Effector memory CD4-positive, alpha-beta T cell (primary cell): ENCODE measurements at regions not wholly inside any gene's neighbourhood (a gene's known extent, or its start where the extent isn't known, plus 50 kb on each side); places are given as distances from the start of the nearest gene placed in this dataset.
"Not testable (repeated sequence)": the region's sequence is repeated elsewhere in the genome, so short reads cannot be mapped to it uniquely, and the experiment has no call there.

ENCODE experiments used
- DNase-seq, 3 donors: peaks; one replicate each; pipeline ENCODE4 v3.0.0-alpha.2; 2020
- H3K27ac ChIP-seq: 2 replicates; pipeline ENCODE4 v1.7.0; 2013; ENCODE audit warnings: mild to moderate bottlenecking, low read length, moderate library complexity; ENCODE audit not compliant: insufficient read depth, poor library complexity, severe bottlenecking
- H3K27me3 ChIP-seq: replicated peaks from 2 replicates; pipeline ENCODE4 v1.7.0; 2013; ENCODE audit warnings: mild to moderate bottlenecking, low read length; ENCODE audit not compliant: insufficient read depth, control insufficient read depth, poor library complexity, severe bottlenecking
- H3K36me3 ChIP-seq: 2 replicates; pipeline ENCODE4 v1.7.0; 2013; ENCODE audit warnings: mild to moderate bottlenecking, low read length, moderate library complexity; ENCODE audit not compliant: control insufficient read depth, insufficient read depth
- H3K4me1 ChIP-seq: 2 replicates; pipeline ENCODE4 v1.7.0; 2013; ENCODE audit warnings: low read length, mild to moderate bottlenecking; ENCODE audit not compliant: control insufficient read depth, insufficient read depth, poor library complexity, severe bottlenecking
- H3K4me3 ChIP-seq: 2 replicates; pipeline ENCODE4 v1.7.0; 2013; ENCODE audit warnings: low read length, low read depth, mild to moderate bottlenecking; ENCODE audit not compliant: insufficient read depth, poor library complexity, severe bottlenecking
- H3K9me3 ChIP-seq: 2 replicates; pipeline ENCODE4 v1.7.0; 2013; ENCODE audit warnings: mild to moderate bottlenecking, low read length, moderate library complexity; ENCODE audit not compliant: control insufficient read depth

GRCh38 chr2:124967325-124967724 is 942.2 kb downstream of the CNTNAP5 start:
- no peak overlapping the region for H3K4me3 ChIP-seq
- DNase-seq = no peak
- H3K9me3 ChIP-seq = no peaks in the 10 kb centered on the region
- H3K27me3 ChIP-seq = no peaks in the 10 kb centered on the region
- no peaks in the 10 kb centered on the region for H3K4me1 ChIP-seq
- H3K36me3 ChIP-seq = no peaks in the 10 kb centered on the region
- no peak overlapping the region for H3K27ac ChIP-seq

- Histone ChIP-seq H3K4me1 (no peaks in the 10 kb centered on the region), H3K4me3 (no peak overlapping the region), H3K27ac (no peak overlapping the region), H3K36me3 (no peaks in the 10 kb centered on the region), H3K9me3 (no peaks in the 10 kb centered on the region), H3K27me3 (no peaks in the 10 kb centered on the region)
- DNase-seq = no peak
Measured at GRCh38 chr2:124970030-124970429, 944.9 kb downstream of the CNTNAP5 start.

GRCh38 chr2:124973396-124973795 is 948.3 kb downstream of the CNTNAP5 start:
- H3K4me3 ChIP-seq = no peak overlapping the region
- DNase-seq = no peak
- no peaks in the 10 kb centered on the region for H3K4me1 ChIP-seq
- H3K36me3 ChIP-seq = no peaks in the 10 kb centered on the region
- H3K27me3 ChIP-seq = no peaks in the 10 kb centered on the region
- no peak overlapping the region for H3K27ac ChIP-seq
- no peaks in the 10 kb centered on the region for H3K9me3 ChIP-seq

GRCh38 chr2:124975224-124975623 is 950.1 kb downstream of the CNTNAP5 start:
- no peaks in the 10 kb centered on the region for H3K36me3 ChIP-seq
- no peaks in the 10 kb centered on the region for H3K9me3 ChIP-seq
- no peak for DNase-seq
- H3K4me1 ChIP-seq = no peaks in the 10 kb centered on the region
- no peak overlapping the region for H3K27ac ChIP-seq
- H3K4me3 ChIP-seq = no peak overlapping the region
- no peaks in the 10 kb centered on the region for H3K27me3 ChIP-seq

- no peaks in the 10 kb centered on the region for H3K9me3 ChIP-seq
- DNase-seq = no peak
- H3K27me3 ChIP-seq = no peaks in the 10 kb centered on the region
- no peak overlapping the region for H3K4me3 ChIP-seq
- no peaks in the 10 kb centered on the region for H3K36me3 ChIP-seq
- no peak overlapping the region for H3K27ac ChIP-seq
- no peaks in the 10 kb centered on the region for H3K4me1 ChIP-seq
Measured at GRCh38 chr2:124975648-124976047, 950.6 kb downstream of the CNTNAP5 start.

GRCh38 chr2:124978597-124978996 is 953.5 kb downstream of the CNTNAP5 start:
- Histone ChIP-seq H3K27me3 (no peaks in the 10 kb centered on the region), H3K36me3 (no peaks in the 10 kb centered on the region), H3K4me3 (no peak overlapping the region), H3K4me1 (no peaks in the 10 kb centered on the region), H3K27ac (no peak overlapping the region), H3K9me3 (no peaks in the 10 kb centered on the region)
- DNase-seq = no peak

GRCh38 chr2:124983595-124983994 is 958.5 kb downstream of the CNTNAP5 start:
- Histone ChIP-seq H3K27ac (no peak overlapping the region), H3K36me3 (no peaks in the 10 kb centered on the region), H3K4me1 (no peaks in the 10 kb centered on the region), H3K4me3 (no peak overlapping the region), H3K9me3 (no peaks in the 10 kb centered on the region), H3K27me3 (no peaks in the 10 kb centered on the region)
- no peak for DNase-seq

- Histone ChIP-seq H3K9me3 (no peaks in the 10 kb centered on the region), H3K36me3 (no peaks in the 10 kb centered on the region), H3K27ac (no peak overlapping the region), H3K4me3 (no peak overlapping the region), H3K4me1 (no peaks in the 10 kb centered on the region), H3K27me3 (no peaks in the 10 kb centered on the region)
- no peak for DNase-seq
Measured at GRCh38 chr2:124985270-124985669, 960.2 kb downstream of the CNTNAP5 start.

GRCh38 chr2:124986136-124986535 is 961.0 kb downstream of the CNTNAP5 start:
- DNase-seq = no peak
- Histone ChIP-seq H3K4me1 (no peaks in the 10 kb centered on the region), H3K4me3 (no peak overlapping the region), H3K27ac (no peak overlapping the region), H3K27me3 (no peaks in the 10 kb centered on the region), H3K36me3 (no peaks in the 10 kb centered on the region), H3K9me3 (no peaks in the 10 kb centered on the region)

GRCh38 chr2:124986870-124987269 is 961.8 kb downstream of the CNTNAP5 start:
- H3K4me1 ChIP-seq, H3K4me3 ChIP-seq, H3K27me3 ChIP-seq, H3K36me3 ChIP-seq, H3K27ac ChIP-seq, H3K9me3 ChIP-seq, DNase-seq: not testable (repeated sequence)

GRCh38 chr2:124987436-124987835 is 962.3 kb downstream of the CNTNAP5 start:
- H3K9me3 ChIP-seq, H3K4me3 ChIP-seq, H3K27me3 ChIP-seq, H3K36me3 ChIP-seq, H3K4me1 ChIP-seq, H3K27ac ChIP-seq, DNase-seq: not testable (repeated sequence)
